WERI-Rb-1 (cell line): ENCODE measurements at regions not wholly inside any gene's neighbourhood (a gene's known extent, or its start where the extent isn't known, plus 50 kb on each side); places are given as distances from the start of the nearest gene placed in this dataset.

Source experiments
- DNase-seq: peaks from one replicate; pipeline ENCODE4 v3.0.0-alpha.2; 2020
- H3K27ac ChIP-seq: fragments of 250-450 bp; sonication (Bioruptor Pico); 2 replicates; pipeline ENCODE4 v1.5.1; 2020; ENCODE audit warnings: mild to moderate bottlenecking, moderate library complexity
- H3K27me3 ChIP-seq: fragments of 250-450 bp; sonication (Bioruptor Pico); 2 replicates; pipeline ENCODE4 v1.5.1; 2021; ENCODE audit warnings: mild to moderate bottlenecking, low read depth, moderate library complexity; ENCODE audit not compliant: insufficient read depth, severe bottlenecking
- H3K36me3 ChIP-seq: fragments of 250-450 bp; sonication (Bioruptor Pico); 2 replicates; pipeline ENCODE4 v1.5.1; 2020; ENCODE audit warnings: mild to moderate bottlenecking, moderate library complexity
- H3K4me3 ChIP-seq: 2 replicates; pipeline ENCODE4 v1.5.1; 2011; ENCODE audit warnings: low read depth, mild to moderate bottlenecking, control low read depth, low read length
- H3K9me3 ChIP-seq: fragments of 250-450 bp; sonication (Bioruptor Pico); 2 replicates; pipeline ENCODE4 v1.5.1; 2021; ENCODE audit warnings: mild to moderate bottlenecking, moderate library complexity; ENCODE audit not compliant: severe bottlenecking
- TF ChIP-seq, protein P1 (sequence below): IDR thresholded peaks from 2 replicates; pipeline ENCODE4 v1.5.1; 2011; ENCODE audit warnings: low read depth, mild to moderate bottlenecking, control low read depth, inconsistent platforms, low read length

DNA sequence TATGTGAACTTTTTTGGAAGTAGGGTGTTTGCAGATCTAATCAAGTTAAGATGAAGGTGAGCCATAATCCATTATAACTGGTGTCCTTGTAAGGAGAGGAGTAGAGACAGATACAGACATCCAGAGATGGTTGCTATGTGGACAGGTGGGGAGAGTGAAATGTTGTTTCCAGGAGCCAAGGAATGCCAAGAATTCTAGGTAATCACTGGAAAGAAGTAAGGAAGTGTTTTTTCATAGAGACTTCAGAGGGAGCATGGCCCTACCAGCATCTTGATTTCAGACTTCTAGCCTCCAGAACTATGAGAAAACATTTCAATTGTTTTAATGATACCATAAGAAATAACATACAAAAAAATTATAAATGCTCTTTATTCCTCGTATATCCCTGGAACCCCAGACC is 320.5 kb upstream of the ANO3 start:
- no peaks in the 10 kb centered on the region for H3K36me3 ChIP-seq
- TF ChIP-seq, protein P1, sequence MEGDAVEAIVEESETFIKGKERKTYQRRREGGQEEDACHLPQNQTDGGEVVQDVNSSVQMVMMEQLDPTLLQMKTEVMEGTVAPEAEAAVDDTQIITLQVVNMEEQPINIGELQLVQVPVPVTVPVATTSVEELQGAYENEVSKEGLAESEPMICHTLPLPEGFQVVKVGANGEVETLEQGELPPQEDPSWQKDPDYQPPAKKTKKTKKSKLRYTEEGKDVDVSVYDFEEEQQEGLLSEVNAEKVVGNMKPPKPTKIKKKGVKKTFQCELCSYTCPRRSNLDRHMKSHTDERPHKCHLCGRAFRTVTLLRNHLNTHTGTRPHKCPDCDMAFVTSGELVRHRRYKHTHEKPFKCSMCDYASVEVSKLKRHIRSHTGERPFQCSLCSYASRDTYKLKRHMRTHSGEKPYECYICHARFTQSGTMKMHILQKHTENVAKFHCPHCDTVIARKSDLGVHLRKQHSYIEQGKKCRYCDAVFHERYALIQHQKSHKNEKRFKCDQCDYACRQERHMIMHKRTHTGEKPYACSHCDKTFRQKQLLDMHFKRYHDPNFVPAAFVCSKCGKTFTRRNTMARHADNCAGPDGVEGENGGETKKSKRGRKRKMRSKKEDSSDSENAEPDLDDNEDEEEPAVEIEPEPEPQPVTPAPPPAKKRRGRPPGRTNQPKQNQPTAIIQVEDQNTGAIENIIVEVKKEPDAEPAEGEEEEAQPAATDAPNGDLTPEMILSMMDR: no peak
- H3K9me3 ChIP-seq: no peaks in the 10 kb centered on the region
- H3K4me3 ChIP-seq: no peak overlapping the region
- H3K27me3 ChIP-seq: peaks cover 5% of the 10 kb centered on the region
- no peak overlapping the region for H3K27ac ChIP-seq
- DNase-seq: no peak

DNA sequence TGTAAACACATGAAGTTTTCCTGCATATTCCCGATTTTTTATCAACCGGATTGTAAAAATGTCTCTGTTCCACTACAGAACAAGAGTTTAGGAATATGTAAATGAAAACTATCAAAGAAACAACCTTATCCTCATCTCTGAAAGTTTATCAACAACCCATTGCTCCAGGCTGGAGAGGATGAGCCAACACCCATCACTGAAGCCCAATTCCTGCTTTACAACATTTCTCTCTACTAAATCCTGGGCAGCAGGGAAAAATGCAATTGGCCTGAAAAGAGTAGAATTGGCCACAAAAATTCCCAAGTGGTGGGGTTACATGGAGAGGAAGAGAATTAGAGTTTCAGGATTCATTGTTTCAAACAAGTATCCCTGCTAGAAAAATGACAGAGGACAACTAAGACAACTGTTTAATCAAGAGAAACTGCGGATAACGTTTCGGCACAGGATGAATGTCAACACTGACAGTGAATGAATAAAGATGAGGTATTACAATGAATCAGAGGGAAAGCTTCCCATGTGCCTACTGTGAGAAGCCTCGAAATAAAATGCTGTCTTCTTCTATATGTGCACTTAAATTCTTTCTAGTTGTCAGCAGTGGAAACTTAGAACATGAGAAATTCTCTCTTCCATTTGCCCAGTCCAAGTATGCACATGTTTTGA is 317.3 kb upstream of the ANO3 start:
- H3K4me3 ChIP-seq: no peak overlapping the region

GRCh38 chr11:26017322-26017860 is 314.5 kb upstream of the ANO3 start:
- no peaks in the 10 kb centered on the region for H3K9me3 ChIP-seq
- TF ChIP-seq, protein P1: no peak
- H3K27ac ChIP-seq: no peak overlapping the region
- no peak for DNase-seq
- H3K4me3 ChIP-seq: no peak overlapping the region
- H3K27me3 ChIP-seq: peaks cover 5% of the 10 kb centered on the region
- H3K36me3 ChIP-seq: no peaks in the 10 kb centered on the region

More for the DNA sequence above, 317.3 kb upstream of the ANO3 start:
- Histone ChIP-seq H3K27me3 (peaks cover 5% of the 10 kb centered on the region), H3K36me3 (no peaks in the 10 kb centered on the region), H3K27ac (no peak overlapping the region), H3K9me3 (no peaks in the 10 kb centered on the region)
- TF ChIP-seq, protein P1: no peak
- no peak for DNase-seq

DNA sequence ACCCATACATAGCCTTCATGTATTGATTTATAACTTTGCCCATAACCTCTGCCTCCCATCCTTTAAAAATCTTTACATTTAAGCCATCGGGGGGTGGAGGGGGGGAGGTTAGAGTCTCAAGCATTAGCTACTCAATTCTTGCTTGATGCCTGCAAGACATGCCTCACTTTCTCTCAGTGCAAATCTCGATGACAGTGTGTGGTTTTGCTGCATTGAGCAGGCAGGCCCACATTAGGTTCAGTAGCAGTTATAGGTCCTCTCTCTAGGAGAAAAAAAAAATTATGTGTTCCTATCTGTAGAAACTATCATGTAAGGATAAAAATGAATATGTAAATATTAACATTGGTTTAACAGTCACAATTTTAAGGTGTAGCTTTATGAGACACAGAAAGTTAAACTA is 314.0 kb upstream of the ANO3 start:
- H3K27me3 ChIP-seq: peaks cover 5% of the 10 kb centered on the region
- no peak overlapping the region for H3K4me3 ChIP-seq
- no peak for DNase-seq
- H3K27ac ChIP-seq: no peak overlapping the region
- TF ChIP-seq, protein P1: no peak
- H3K36me3 ChIP-seq: no peaks in the 10 kb centered on the region
- no peaks in the 10 kb centered on the region for H3K9me3 ChIP-seq

GRCh38 chr11:26018336-26018735 is 313.6 kb upstream of the ANO3 start:
- TF ChIP-seq, protein P1: no peak
- no peak overlapping the region for H3K4me3 ChIP-seq

GRCh38 chr11:26019386-26019785 is 312.5 kb upstream of the ANO3 start:
- TF ChIP-seq, protein P1: no peak
- Histone ChIP-seq H3K27ac (no peak overlapping the region), H3K27me3 (peaks cover 2% of the 10 kb centered on the region), H3K9me3 (no peaks in the 10 kb centered on the region), H3K4me3 (no peak overlapping the region), H3K36me3 (no peaks in the 10 kb centered on the region)
- no peak for DNase-seq

More at GRCh38 chr11:26018336-26018735, 313.6 kb upstream of the ANO3 start:
- Histone ChIP-seq H3K27me3 (peaks cover 5% of the 10 kb centered on the region), H3K9me3 (no peaks in the 10 kb centered on the region), H3K36me3 (no peaks in the 10 kb centered on the region), H3K27ac (no peak overlapping the region)
- DNase-seq: no peak
